ENCODE measurements at regions not wholly inside any gene's neighbourhood (a gene's known extent, or its start where the extent isn't known, plus 50 kb on each side); places are given as distances from the start of the nearest gene placed in this dataset.

DNA sequence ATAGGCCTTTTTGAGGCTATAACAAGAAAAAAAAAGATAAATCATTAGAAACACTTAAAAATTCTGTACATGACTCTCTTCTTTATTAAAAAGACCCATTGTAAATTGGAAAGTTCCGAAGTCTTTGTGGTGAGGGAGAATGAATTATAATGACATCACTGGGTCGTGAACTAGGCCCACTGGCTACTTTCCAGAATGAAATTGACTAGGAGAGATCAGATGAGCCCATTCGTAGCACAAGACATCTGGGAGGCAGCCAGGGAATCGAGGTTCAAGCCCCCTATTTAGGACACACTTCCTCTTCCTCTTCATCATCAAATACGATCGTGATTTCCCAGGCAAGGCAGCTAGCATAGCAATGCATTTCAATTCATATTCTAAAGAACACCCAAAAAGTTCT is 889.8 kb upstream of the NR2F2 start:
- DNase-seq (ENCODE audit: low read depth in 2 of 2), result no peak

DNA sequence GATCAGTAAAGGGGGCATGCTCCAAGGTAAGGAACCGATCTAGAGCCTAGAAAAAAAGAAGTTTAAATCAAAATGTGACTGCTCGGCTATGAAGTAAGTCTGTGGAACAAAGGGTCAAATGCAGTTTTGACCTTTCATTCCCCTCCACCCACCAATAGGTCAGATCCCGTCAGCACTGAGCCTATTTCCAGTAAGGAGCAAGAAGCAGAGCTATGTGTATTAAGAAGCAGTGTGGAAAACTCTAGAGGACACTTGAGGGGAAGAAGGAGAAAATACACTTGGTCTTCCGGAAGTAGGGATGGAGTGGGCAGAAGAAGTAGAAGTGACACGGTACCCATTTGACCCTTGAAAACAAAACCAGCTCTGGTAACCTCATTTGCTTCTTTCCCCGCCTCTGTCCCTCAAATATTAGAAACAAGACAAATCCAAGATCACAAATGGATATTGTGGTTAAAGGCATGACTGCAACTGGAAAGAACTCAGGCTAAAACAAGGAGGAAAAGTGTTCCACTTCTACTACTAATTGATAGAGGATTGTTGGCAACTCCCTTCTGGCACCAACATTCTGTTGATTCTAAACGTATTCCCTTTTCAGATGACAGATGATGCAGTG is 888.3 kb upstream of the NR2F2 start:
- no peak for DNase-seq (ENCODE audit: low read depth in 2 of 2)

DNA sequence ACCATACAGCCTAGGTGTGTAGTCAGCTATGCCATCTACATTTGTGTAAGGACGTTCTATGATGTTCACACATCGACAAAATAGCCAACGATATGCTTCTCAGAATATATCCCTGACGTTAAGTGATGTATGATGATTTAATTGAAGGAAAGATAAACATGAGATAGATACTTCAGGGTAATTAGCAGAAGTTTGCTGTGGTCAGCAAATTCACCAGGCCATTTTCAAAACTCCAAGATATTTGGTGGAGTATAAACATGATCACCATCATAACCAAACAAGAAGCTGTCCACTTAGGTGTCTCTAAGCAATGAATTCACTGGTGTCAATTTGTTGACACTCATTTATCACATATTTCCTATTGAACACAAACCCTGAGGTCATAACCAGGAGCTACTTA is 885.6 kb upstream of the NR2F2 start:
- DNase-seq (ENCODE audit: low read depth in 2 of 2), result no peak

GRCh38 chr15:95446854-95447253 is 883.6 kb upstream of the NR2F2 start:
- DNase-seq (ENCODE audit: low read depth in 2 of 2), result no peak

DNA sequence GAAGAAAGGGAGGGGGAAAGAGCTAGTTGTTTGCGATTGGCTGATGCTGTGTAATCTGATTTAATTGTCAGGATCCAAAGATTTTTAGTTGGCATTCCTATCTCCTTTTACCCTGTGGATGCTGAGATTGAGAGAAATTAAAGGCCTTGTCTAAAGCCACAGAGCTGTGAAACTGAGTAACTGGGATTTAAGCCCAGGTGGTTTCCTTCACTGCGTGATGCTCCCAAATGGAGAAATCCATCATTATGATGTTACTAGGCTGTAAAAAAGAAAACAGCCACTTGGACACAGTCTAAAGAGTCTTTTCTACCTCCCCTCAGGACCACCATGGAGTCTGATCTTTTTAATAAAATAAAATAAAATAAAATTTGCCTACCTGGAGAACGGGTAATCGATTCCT is 883.0 kb upstream of the NR2F2 start:
- no peak for DNase-seq (ENCODE audit: low read depth in 2 of 2)

DNA sequence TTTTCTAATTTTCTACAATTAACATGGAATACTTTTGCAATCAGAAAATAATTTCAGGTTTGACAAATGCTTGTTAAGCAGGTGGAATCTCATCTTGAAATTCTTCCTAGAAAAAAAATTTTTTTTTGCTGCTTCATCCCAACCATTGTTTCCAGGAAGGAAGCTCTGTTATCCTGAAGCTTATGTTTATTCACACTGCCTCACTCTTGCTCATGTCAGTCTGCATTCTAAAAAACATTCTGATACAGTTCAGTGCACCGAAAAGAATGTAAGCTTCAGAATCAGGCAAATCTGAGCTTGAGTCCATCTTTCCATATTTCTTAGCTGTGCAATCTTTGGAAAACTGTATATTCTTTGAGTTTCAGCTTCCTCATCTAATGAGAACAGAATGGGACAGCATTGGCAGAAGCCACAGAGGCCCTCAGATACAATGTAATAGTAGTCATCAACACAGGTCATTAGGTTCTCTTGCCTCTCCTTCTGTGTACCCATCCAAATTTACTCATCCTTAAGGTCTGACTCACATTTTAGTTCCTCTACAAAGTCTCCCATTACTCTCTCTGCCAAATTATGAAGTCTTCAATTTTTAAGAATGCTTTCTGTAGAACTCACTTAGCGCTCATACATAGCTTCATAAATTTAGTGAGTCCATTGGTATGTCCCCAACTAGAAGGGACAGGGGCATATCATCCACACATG is 881.8 kb upstream of the NR2F2 start:
- no peak for DNase-seq (ENCODE audit: low read depth in 2 of 2)

DNA sequence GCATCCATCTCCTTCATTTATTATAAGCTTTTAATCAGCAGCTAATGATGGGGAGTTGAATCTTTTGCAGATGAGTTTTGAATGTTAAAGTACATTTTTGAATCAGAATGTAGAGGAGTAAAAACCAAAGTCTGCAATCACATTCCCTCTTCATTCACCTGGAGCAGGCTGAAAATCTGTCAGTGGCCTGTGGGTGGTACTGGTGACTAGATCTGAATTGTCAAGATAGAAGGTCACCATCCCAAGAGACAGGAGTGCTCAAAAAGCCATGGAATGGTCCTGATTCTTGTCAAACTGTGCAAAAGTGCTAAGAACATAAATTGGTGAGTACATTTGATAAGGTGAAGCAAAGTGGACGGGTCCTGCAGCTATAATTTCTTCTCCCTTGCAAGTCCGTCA is 881.3 kb upstream of the NR2F2 start:
- no peak for DNase-seq (ENCODE audit: low read depth in 2 of 2)

DNA sequence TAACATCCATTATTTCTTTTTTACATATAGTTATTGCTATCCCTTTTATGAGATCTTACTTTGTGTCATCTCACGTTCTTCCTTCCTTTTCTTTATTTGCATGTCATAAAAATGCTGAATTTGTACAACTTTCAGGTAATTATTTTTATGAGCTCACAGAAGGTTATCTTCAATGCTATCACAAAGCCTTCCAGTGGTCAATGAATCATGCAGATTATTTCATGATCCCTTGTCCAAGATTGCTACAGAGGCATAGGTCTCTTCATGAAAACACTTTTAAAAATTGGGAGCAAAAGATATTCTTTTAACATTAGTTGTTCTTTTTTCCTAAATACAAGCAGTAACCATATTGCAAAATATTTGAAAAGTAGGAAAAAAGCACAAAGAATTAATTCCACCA is 880.1 kb upstream of the NR2F2 start:
- DNase-seq (ENCODE audit: low read depth in 2 of 2), result no peak

DNA sequence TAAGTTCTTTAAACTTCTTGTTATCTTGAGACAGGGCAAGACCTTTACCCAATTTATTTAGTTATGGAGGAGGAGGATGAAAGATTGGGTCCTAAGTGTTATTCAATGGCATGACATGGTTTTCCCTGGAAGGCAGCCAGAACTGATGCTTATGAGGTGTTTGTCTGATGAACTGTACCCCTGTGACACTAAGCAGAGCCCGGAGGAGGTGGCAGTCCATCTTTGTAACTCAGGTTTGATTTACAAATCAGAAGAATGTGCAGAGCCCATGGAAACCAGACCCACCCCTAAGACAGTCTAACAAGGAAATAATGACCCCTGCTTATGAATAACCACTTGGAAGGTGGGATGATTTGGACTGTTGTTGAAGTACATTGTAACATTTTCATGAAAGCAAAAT is 878.6 kb upstream of the NR2F2 start:
- DNase-seq (ENCODE audit: low read depth in 2 of 2), result no peak

GRCh38 chr15:95454403-95455262 is 875.9 kb upstream of the NR2F2 start:
- DNase-seq (ENCODE audit: low read depth in 2 of 2), result no peak

- no peak for DNase-seq (ENCODE audit: low read depth in 2 of 2)
Measured at GRCh38 chr15:95457520-95457919, 873.0 kb upstream of the NR2F2 start.

DNA sequence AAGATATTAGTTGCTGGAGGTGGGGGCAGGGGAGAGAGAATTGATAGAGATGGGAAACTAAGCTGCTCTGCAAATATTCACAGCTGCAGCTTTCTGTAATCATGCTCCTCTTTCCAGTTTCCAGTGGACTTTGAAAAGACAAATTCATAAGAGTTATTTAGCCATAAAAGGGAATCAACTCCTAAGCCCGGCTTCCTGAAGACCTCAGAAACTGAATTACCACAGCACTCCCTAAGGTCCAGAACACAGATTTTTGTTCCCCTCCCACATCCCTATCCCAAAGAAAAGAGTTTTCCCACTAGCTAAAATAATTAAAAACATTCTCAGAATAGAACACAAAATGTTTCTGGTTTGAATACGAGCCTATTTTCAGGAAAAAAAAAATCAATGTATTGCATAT is 871.8 kb upstream of the NR2F2 start:
- no peak for DNase-seq (ENCODE audit: low read depth in 2 of 2)

DNA sequence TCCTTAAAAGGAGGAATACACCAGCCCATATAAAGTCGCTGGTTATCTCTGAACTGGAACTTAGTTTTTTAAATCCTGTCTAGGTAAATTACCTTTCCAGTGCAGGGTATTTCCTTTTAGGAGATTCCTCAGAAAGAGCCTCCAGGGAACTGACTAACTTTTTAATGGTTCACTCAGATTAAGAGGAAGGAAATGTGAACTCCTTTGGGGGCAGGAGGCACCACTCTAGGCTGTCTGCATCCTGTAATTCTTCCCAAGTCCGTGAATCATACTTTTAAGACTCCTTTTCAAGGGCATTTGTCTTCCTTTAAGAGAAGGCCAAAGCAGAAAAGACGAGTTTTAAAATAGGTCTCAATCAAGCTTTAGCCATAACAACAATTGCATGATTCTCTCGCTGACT is 871.2 kb upstream of the NR2F2 start:
- DNase-seq (ENCODE audit: low read depth in 2 of 2), result no peak

DNA sequence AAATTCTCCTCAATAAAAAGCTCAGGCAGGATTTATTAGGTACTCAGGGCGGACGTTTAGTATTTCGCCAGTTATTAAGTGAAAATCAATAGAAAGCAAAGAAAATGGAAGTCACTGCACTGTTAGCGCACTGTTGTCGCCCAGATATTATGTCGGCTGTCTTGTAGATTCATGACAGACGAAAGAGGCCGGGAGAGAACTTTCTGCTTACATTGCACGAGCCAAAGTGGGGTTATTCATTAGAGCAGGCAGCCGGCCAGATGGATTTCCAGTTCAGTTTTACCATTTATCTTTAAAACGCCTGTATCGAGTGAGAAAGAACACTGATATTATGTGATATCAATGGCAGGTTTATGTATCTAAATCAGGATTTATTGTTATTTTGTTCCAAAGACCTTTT is 866.0 kb upstream of the NR2F2 start:
- no peak for DNase-seq (ENCODE audit: low read depth in 2 of 2)

- DNase-seq (ENCODE audit: low read depth in 2 of 2), result no peak
Measured at GRCh38 chr15:95468820-95469219, 861.7 kb upstream of the NR2F2 start.

- DNase-seq (ENCODE audit: low read depth in 2 of 2), result no peak
Measured at GRCh38 chr15:95469496-95470000, 861.0 kb upstream of the NR2F2 start.

- DNase-seq (ENCODE audit: low read depth in 2 of 2), result no peak
Measured at GRCh38 chr15:95470529-95470928, 860.0 kb upstream of the NR2F2 start.

- DNase-seq (ENCODE audit: low read depth in 2 of 2), result no peak
Measured at GRCh38 chr15:95470997-95471689, 859.4 kb upstream of the NR2F2 start.

DNA sequence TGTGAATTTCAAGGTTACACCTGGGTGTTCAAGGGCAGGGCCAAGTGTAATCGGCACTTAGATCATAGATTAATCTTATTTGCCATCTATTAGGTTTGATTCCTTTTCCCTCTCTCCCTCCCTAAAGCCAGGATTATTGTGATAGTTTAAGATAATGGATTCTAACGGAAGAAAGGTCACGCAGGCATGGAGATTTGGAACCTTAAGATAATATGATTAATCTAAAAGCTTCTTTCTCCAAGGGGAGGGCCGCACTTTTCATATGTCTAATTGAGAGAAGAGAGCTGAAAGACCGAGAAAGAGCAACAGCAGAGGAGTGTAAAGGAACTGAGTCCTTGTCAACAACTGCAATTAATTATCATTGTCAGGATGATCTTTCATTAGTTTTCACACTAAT is 858.8 kb upstream of the NR2F2 start:
- no peak for DNase-seq (ENCODE audit: low read depth in 2 of 2)

DNA sequence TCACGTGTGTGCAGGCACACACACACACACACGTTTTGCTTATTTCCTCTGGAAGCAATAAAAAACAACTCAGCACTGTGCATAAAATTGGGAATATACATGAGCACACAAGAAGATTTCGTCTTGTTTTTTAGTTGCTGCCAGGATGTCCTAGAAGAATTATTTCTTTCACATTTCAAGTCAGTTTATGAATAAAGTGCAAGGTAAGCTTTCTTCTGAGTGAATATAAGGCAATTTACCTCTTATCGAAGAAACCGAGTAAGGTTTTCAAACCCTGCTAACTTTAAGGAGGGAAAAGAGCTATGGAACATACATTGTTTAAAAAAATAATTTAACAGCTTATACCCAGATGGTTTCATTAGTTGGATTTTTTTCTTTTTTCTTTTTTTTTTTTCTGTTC is 855.4 kb upstream of the NR2F2 start:
- DNase-seq (ENCODE audit: low read depth in 2 of 2), result no peak

- DNase-seq (ENCODE audit: low read depth in 2 of 2), result no peak
Measured at GRCh38 chr15:95479308-95479707, 851.2 kb upstream of the NR2F2 start.

- DNase-seq (ENCODE audit: low read depth in 2 of 2), result no peak
Measured at GRCh38 chr15:95485367-95485766, 845.1 kb upstream of the NR2F2 start.

Data from activated CD4-positive, alpha-beta T cell treated with anti-CD3 and anti-CD28 coated beads for 24 hours (primary cell).